Endothelial cell of umbilical vein (primary cell): ENCODE measurements at regions not wholly inside any gene's neighbourhood (a gene's known extent, or its start where the extent isn't known, plus 50 kb on each side); places are given as distances from the start of the nearest gene placed in this dataset.
"Not testable (repeated sequence)": the region's sequence is repeated elsewhere in the genome, so short reads cannot be mapped to it uniquely, and the experiment has no call there.

Experiments used
- EZH2 ChIP-seq: IDR thresholded peaks from 2 replicates; pipeline ENCODE4 v1.6.1; 2012; ENCODE audit warnings: borderline replicate concordance, low read depth, mild to moderate bottlenecking, moderate library complexity, low read length, inconsistent platforms; ENCODE audit not compliant: severe bottlenecking
- FOS ChIP-seq: IDR thresholded peaks from 2 replicates; pipeline ENCODE4 v1.6.1; 2011; ENCODE audit warnings: mild to moderate bottlenecking, low read length, moderate library complexity, borderline replicate concordance; ENCODE audit not compliant: insufficient read depth
- GATA2 ChIP-seq: IDR thresholded peaks from 2 replicates; pipeline ENCODE4 v1.7.0; 2011; ENCODE audit warnings: low read depth, mild to moderate bottlenecking, moderate library complexity, mixed read lengths, low read length; ENCODE audit not compliant: insufficient read length, insufficient read depth
- JUN ChIP-seq: IDR thresholded peaks from 2 replicates; pipeline ENCODE4 v1.6.1; 2011; ENCODE audit warnings: borderline replicate concordance, low read depth; ENCODE audit not compliant: insufficient read length, insufficient read depth
- MYC ChIP-seq: IDR thresholded peaks from one replicate; pipeline ENCODE4 v1.6.1; 2011; ENCODE audit warnings: mild to moderate bottlenecking, low read depth, low read length
- POLR2A ChIP-seq: IDR thresholded peaks from 2 replicates; pipeline ENCODE4 v1.6.1; 2012; ENCODE audit warnings: low read depth, mild to moderate bottlenecking, control low read depth, low read length
- POLR2AphosphoS5 ChIP-seq: IDR thresholded peaks from 2 replicates; pipeline ENCODE4 v1.6.1; 2012; ENCODE audit warnings: low read depth, mild to moderate bottlenecking, control low read depth, low read length, moderate library complexity; ENCODE audit not compliant: insufficient read depth
- TF ChIP-seq, protein P1 (sequence below): IDR thresholded peaks from 2 replicates; pipeline ENCODE4 v1.6.1; 2011; ENCODE audit not compliant: insufficient read depth, insufficient read length
- TF ChIP-seq, protein P2 (sequence below), 2 donors: IDR thresholded peaks; 1 replicate in 1 of 2; 2 replicates in 1 of 2; pipeline ENCODE4 v1.5.1; 2011; ENCODE audit warnings: low read length in 2 of 2, mild to moderate bottlenecking in 2 of 2, moderate library complexity in 2 of 2, control low read depth in 1 of 2, inconsistent platforms in 1 of 2, low read depth in 1 of 2; ENCODE audit not compliant: insufficient read depth in 1 of 2; ENCODE audit errors: extremely low read depth in 1 of 2

DNA sequence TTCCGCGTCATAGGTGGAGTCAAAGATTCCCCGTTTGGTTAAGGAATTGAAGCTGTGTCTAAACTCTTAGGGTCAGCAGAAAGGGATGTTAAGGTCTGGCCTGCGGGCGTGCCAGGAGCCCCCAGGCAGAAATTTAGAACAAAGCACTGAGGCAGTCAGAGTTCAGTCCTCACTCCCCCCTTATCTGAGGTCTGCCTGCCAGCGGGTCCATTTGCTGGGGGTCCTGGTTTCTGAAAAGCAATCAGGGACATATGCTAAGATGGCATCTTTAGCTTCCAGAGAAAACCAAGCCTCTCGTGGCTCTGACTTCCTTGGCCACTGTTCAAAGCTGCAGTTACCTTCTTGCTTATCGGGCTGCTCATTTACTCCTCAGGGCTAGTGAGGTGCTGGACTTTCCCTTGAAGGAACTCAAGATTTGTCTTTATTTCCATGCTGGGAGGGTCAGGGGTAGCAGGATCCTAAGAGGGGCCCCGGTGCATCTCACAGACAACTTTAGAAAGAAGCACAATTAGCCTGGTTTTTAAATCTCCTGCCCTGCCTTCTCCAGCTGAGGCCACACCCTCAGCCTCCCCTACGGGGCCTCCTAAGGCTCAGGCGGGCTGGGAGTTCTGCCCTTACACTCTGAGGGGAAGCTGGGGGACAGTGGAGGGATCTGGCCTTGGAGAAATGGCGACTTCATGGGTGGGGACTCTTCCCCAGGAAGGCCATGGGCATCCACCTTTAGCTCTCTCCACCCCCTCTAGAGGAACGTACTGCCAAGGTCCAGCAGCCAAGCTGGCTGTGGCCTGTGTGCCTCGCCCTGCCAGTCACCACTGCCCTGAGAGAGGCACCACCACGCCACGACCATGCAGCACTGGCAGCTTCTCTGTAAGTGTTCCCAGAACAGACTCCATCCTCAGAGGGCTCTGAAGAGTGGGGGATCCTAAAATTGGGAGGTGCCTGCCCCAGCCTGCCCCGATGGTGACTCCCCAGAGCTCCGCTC lies 121.1 kb upstream of the MTLN start:
- TF ChIP-seq POLR2A, POLR2AphosphoS5, EZH2, JUN, FOS, MYC, GATA2: not testable (repeated sequence)
- TF ChIP-seq, protein P1, sequence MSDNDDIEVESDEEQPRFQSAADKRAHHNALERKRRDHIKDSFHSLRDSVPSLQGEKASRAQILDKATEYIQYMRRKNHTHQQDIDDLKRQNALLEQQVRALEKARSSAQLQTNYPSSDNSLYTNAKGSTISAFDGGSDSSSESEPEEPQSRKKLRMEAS: not testable (repeated sequence)
- TF ChIP-seq, protein P2, sequence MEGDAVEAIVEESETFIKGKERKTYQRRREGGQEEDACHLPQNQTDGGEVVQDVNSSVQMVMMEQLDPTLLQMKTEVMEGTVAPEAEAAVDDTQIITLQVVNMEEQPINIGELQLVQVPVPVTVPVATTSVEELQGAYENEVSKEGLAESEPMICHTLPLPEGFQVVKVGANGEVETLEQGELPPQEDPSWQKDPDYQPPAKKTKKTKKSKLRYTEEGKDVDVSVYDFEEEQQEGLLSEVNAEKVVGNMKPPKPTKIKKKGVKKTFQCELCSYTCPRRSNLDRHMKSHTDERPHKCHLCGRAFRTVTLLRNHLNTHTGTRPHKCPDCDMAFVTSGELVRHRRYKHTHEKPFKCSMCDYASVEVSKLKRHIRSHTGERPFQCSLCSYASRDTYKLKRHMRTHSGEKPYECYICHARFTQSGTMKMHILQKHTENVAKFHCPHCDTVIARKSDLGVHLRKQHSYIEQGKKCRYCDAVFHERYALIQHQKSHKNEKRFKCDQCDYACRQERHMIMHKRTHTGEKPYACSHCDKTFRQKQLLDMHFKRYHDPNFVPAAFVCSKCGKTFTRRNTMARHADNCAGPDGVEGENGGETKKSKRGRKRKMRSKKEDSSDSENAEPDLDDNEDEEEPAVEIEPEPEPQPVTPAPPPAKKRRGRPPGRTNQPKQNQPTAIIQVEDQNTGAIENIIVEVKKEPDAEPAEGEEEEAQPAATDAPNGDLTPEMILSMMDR (IDR thresholded peaks at IDR 0.05; ENCODE audit: extremely low read depth in 1 of 2, insufficient read depth in 1 of 2, low read depth in 1 of 2, low read length in 2 of 2): not testable (repeated sequence)
